Endothelial cell of umbilical vein (primary cell): ENCODE measurements at regions not wholly inside any gene's neighbourhood (a gene's known extent, or its start where the extent isn't known, plus 50 kb on each side); places are given as distances from the start of the nearest gene placed in this dataset.

Source experiments
- BruUV-seq: library from RNA; stranded (reverse); fragments of 400-500 nt; replicated peaks from 2 replicates; lab custom pipeline; 2021; lab: Mats Ljungman, UMichigan
- CTCF ChIA-PET: fragments of 300-600, 350-600 bp; sonication (Branson Sonifier 250); formaldehyde crosslinking; loops from one replicate; lab custom pipeline; 2021; ENCODE audit warnings: antibody characterized with exemption, inconsistent platforms; lab: Charles Lee
- POLR2A ChIA-PET: fragments of 300-600, 350-600 bp; sonication (Branson Sonifier 250); formaldehyde crosslinking; loops from one replicate; lab custom pipeline; 2021; ENCODE audit warnings: antibody characterized with exemption, inconsistent platforms; lab: Charles Lee
- DNase-seq: peaks from one replicate; pipeline ENCODE4 v3.0.0-alpha.2; 2011; ENCODE audit warnings: low read depth, low spot score
- FAIRE-seq: peaks from 2 replicates; lab custom pipeline; 2011; peaks lifted over from hg19 to GRCh38; lab: Jason Lieb, UNC
- H2AFZ ChIP-seq: 2 replicates; pipeline ENCODE4 v1.6.0; 2012; ENCODE audit warnings: low read depth, low read length, control low read depth, inconsistent platforms
- H3K27ac ChIP-seq: 2 replicates; pipeline ENCODE4 v1.5.1; 2011; ENCODE audit warnings: low read depth, mild to moderate bottlenecking, control low read depth, low read length, moderate library complexity; ENCODE audit not compliant: insufficient read depth
- H3K27me3 ChIP-seq, 2 experiments: 2 replicates each; pipeline versions ENCODE4 v1.6.0 to v1.6.1; 2011; ENCODE audit warnings: low read length in 2 of 2, mixed read lengths in 1 of 2; ENCODE audit not compliant: control insufficient read depth in 2 of 2, insufficient read depth in 2 of 2
- H3K36me3 ChIP-seq, 2 experiments: 2 replicates in 1 of 2; 3 replicates in 1 of 2; pipeline ENCODE4 v1.5.1; 2011; ENCODE audit warnings: low read length in 2 of 2, mild to moderate bottlenecking in 1 of 2, moderate library complexity in 1 of 2; ENCODE audit not compliant: control insufficient read depth in 2 of 2, insufficient read depth in 2 of 2; ENCODE audit errors: extremely low read depth in 1 of 2
- H3K4me1 ChIP-seq: 3 replicates; pipeline ENCODE4 v1.5.1; 2011; ENCODE audit warnings: mild to moderate bottlenecking, low read length; ENCODE audit not compliant: control insufficient read depth, insufficient read depth; ENCODE audit errors: extremely low read depth
- H3K4me2 ChIP-seq: 2 replicates; pipeline ENCODE4 v1.6.1; 2011; ENCODE audit warnings: low read length, control low read depth, mixed read lengths; ENCODE audit not compliant: insufficient read depth
- H3K4me3 ChIP-seq, 3 experiments: fragments of 200-600 bp in 1 of 3; sonication (generic), shearing (Covaris generic) in 1 of 3; replicated peaks in 1 of 3; 2 replicates each; pipeline ENCODE4 v1.5.1; 2011 to 2016; ENCODE audit warnings: control low read depth in 3 of 3, low read length in 3 of 3, mild to moderate bottlenecking in 2 of 3, inconsistent platforms in 1 of 3, low read depth in 1 of 3, moderate library complexity in 1 of 3; ENCODE audit not compliant: insufficient read depth in 1 of 3
- H3K79me2 ChIP-seq: 2 replicates; pipeline ENCODE4 v1.6.0; 2012; ENCODE audit warnings: low read length, inconsistent platforms; ENCODE audit not compliant: control insufficient read depth, insufficient read depth
- H3K9ac ChIP-seq: replicated peaks from 2 replicates; pipeline ENCODE3; 2011; ENCODE audit warnings: low read length, control low read depth; ENCODE audit not compliant: insufficient read depth; ENCODE audit errors: extremely low read depth
- H3K9me1 ChIP-seq: replicated peaks from 3 replicates; pipeline ENCODE4 v1.6.0; 2011; ENCODE audit warnings: mild to moderate bottlenecking, low read length; ENCODE audit not compliant: control insufficient read depth, insufficient read depth; ENCODE audit errors: extremely low read depth
- H3K9me3 ChIP-seq: replicated peaks from 2 replicates; pipeline ENCODE4 v1.5.1; 2012; ENCODE audit warnings: low read length, inconsistent platforms; ENCODE audit not compliant: control insufficient read depth, insufficient read depth
- H4K20me1 ChIP-seq: replicated peaks from 2 replicates; pipeline ENCODE3; 2011; ENCODE audit warnings: mild to moderate bottlenecking, low read length; ENCODE audit not compliant: control insufficient read depth, insufficient read depth; ENCODE audit errors: extremely low read depth
- EZH2 ChIP-seq: IDR thresholded peaks from 2 replicates; pipeline ENCODE4 v1.6.1; 2012; ENCODE audit warnings: borderline replicate concordance, low read depth, mild to moderate bottlenecking, moderate library complexity, low read length, inconsistent platforms; ENCODE audit not compliant: severe bottlenecking
- FOS ChIP-seq: IDR thresholded peaks from 2 replicates; pipeline ENCODE4 v1.6.1; 2011; ENCODE audit warnings: mild to moderate bottlenecking, low read length, moderate library complexity, borderline replicate concordance; ENCODE audit not compliant: insufficient read depth
- GATA2 ChIP-seq: IDR thresholded peaks from 2 replicates; pipeline ENCODE4 v1.7.0; 2011; ENCODE audit warnings: low read depth, mild to moderate bottlenecking, moderate library complexity, mixed read lengths, low read length; ENCODE audit not compliant: insufficient read length, insufficient read depth
- JUN ChIP-seq: IDR thresholded peaks from 2 replicates; pipeline ENCODE4 v1.6.1; 2011; ENCODE audit warnings: borderline replicate concordance, low read depth; ENCODE audit not compliant: insufficient read length, insufficient read depth
- MYC ChIP-seq: IDR thresholded peaks from one replicate; pipeline ENCODE4 v1.6.1; 2011; ENCODE audit warnings: mild to moderate bottlenecking, low read depth, low read length
- POLR2A ChIP-seq: IDR thresholded peaks from 2 replicates; pipeline ENCODE4 v1.6.1; 2012; ENCODE audit warnings: low read depth, mild to moderate bottlenecking, control low read depth, low read length
- POLR2AphosphoS5 ChIP-seq: IDR thresholded peaks from 2 replicates; pipeline ENCODE4 v1.6.1; 2012; ENCODE audit warnings: low read depth, mild to moderate bottlenecking, control low read depth, low read length, moderate library complexity; ENCODE audit not compliant: insufficient read depth
- dilution Hi-C: fragments of 300-500 bp; cut with MboI; formaldehyde crosslinking; loops from one replicate; pipeline ENCODE4 v1.15.0; 2019; ENCODE audit warnings: low sequenced_read_pairs; ENCODE audit not compliant: extremely low pct_ligation_motif_present
- intact Hi-C: fragments of 100-400 bp; cut with micrococcal nuclease; formaldehyde crosslinking; loops from one replicate; pipeline ENCODE4 v1.10.0; 2022
- TF ChIP-seq, protein P1 (sequence below): IDR thresholded peaks from 2 replicates; pipeline ENCODE4 v1.6.1; 2011; ENCODE audit not compliant: insufficient read depth, insufficient read length
- TF ChIP-seq, protein P2 (sequence below), 2 donors: IDR thresholded peaks; 1 replicate in 1 of 2; 2 replicates in 1 of 2; pipeline ENCODE4 v1.5.1; 2011; ENCODE audit warnings: low read length in 2 of 2, mild to moderate bottlenecking in 2 of 2, moderate library complexity in 2 of 2, control low read depth in 1 of 2, inconsistent platforms in 1 of 2, low read depth in 1 of 2; ENCODE audit not compliant: insufficient read depth in 1 of 2; ENCODE audit errors: extremely low read depth in 1 of 2

GRCh38 chr2:58730764-58731487 is 489.8 kb upstream of the FANCL start:
- intact Hi-C loops, result no loop called here
- no peak overlapping the region for H3K4me3 ChIP-seq
- no peaks in the 10 kb centered on the region for H3K79me2 ChIP-seq
- DNase-seq (no peak), FAIRE-seq (peak; percentile 15)
- H2AFZ ChIP-seq, result no peak overlapping the region
- H4K20me1 ChIP-seq, result no peaks in the 10 kb centered on the region
- H3K9me3 ChIP-seq, result no peaks in the 10 kb centered on the region
- peaks cover 2% of the 10 kb centered on the region for H3K4me1 ChIP-seq
- dilution Hi-C loops, result no loop called here
- no peaks in the 10 kb centered on the region for H3K36me3 ChIP-seq
- no peak overlapping the region for H3K4me2 ChIP-seq
- no peak overlapping the region for H3K27ac ChIP-seq
- ChIA-PET CTCF (interaction anchor here (1.2 to 1.3 kb wide), 2 partner anchors 9 to 67 kb away, joined by 3 read pairs; no protein-coding TSS in a partner anchor), POLR2A (no interaction called here)
- BruUV-seq, result no TSS peak
- no peak for TF ChIP-seq GATA2
- no peak for TF ChIP-seq POLR2AphosphoS5
- no peak for TF ChIP-seq MYC
- TF ChIP-seq JUN, result no peak
- TF ChIP-seq, protein P1, sequence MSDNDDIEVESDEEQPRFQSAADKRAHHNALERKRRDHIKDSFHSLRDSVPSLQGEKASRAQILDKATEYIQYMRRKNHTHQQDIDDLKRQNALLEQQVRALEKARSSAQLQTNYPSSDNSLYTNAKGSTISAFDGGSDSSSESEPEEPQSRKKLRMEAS, result no peak
- TF ChIP-seq, protein P2, sequence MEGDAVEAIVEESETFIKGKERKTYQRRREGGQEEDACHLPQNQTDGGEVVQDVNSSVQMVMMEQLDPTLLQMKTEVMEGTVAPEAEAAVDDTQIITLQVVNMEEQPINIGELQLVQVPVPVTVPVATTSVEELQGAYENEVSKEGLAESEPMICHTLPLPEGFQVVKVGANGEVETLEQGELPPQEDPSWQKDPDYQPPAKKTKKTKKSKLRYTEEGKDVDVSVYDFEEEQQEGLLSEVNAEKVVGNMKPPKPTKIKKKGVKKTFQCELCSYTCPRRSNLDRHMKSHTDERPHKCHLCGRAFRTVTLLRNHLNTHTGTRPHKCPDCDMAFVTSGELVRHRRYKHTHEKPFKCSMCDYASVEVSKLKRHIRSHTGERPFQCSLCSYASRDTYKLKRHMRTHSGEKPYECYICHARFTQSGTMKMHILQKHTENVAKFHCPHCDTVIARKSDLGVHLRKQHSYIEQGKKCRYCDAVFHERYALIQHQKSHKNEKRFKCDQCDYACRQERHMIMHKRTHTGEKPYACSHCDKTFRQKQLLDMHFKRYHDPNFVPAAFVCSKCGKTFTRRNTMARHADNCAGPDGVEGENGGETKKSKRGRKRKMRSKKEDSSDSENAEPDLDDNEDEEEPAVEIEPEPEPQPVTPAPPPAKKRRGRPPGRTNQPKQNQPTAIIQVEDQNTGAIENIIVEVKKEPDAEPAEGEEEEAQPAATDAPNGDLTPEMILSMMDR (IDR thresholded peaks at IDR 0.05; ENCODE audit: extremely low read depth in 1 of 2, insufficient read depth in 1 of 2, low read depth in 1 of 2, low read length in 2 of 2), result no peak
- TF ChIP-seq EZH2, result no peak
- no peak for TF ChIP-seq POLR2A
- TF ChIP-seq FOS, result no peak
- H3K9ac ChIP-seq, result no peak overlapping the region
- H3K9me1 ChIP-seq, result no peaks in the 10 kb centered on the region
- H3K27me3 ChIP-seq, result peaks cover 0 to 2% of the 10 kb centered on the region in 2 experiments
